ENCODE measurements at regions not wholly inside any gene's neighbourhood (a gene's known extent, or its start where the extent isn't known, plus 50 kb on each side); places are given as distances from the start of the nearest gene placed in this dataset.

DNA sequence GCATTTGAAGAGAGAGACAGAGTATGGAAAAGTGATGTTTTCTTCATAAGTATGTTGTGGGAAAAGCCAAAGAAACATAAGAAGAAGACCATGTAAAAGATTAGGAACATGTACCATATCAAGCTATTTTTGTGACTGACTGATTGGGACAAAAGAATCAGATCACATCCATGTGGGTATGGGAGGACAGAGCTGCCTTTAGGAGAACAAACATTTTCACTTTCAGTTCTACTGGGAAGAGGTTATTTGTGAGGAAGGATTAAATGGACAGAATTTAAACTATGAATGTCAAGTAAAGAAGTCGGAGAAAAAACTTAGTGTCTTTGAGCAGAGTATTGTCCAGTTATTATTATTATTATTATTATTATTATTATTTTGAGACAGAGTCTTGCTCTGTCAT lies 124.4 kb upstream of the HCRTR2 start:
- DNase-seq (ENCODE audit: low read depth, low spot score) (no peak), ATAC-seq (no peak)
- no peaks in the 10 kb centered on the region for H3K36me3 ChIP-seq (ENCODE audit: control insufficient read depth in 1 of 2, insufficient read depth in 2 of 2, low read length in 2 of 2)
- ChIA-PET RAD21 (ENCODE audit: low non-redundant PET in 1 of 2, low total read pairs in 2 of 2, uncharacterized antibody in 2 of 2, unreplicated experiment in 2 of 2) (no interaction called here), CTCF (no interaction called here), POLR2A (no interaction called here)
- no peak overlapping the region for H3K27ac ChIP-seq (ENCODE audit: low read depth, low read length)
- no peak overlapping the region for H2AFZ ChIP-seq (ENCODE audit: low read depth, low read length, poor library complexity, severe bottlenecking)
- H3K9ac ChIP-seq (ENCODE audit: low read length), result no peak overlapping the region
- no peaks in the 10 kb centered on the region for H3K9me3 ChIP-seq (ENCODE audit: control insufficient read depth in 1 of 2, insufficient read depth in 1 of 2, low read depth in 1 of 2, low read length in 2 of 2)
- BruUV-seq (replicated peaks), result no TSS peak
- no peaks in the 10 kb centered on the region for H3K79me2 ChIP-seq (ENCODE audit: insufficient read depth, low read length)
- intact Hi-C loops (cut with micrococcal nuclease), result no loop called here
- H3K27me3 ChIP-seq (ENCODE audit: insufficient read depth, low read length), result no peaks in the 10 kb centered on the region
- peaks cover 0 to 12% of the 10 kb centered on the region in 2 experiments; a peak in 2 of 4 replicates for H3K4me1 ChIP-seq (ENCODE audit: control insufficient read depth in 1 of 2, insufficient read depth in 2 of 2, low read length in 2 of 2)
- H3K4me2 ChIP-seq (ENCODE audit: low read length), result no peak overlapping the region
- TF ChIP-seq, protein P1, sequence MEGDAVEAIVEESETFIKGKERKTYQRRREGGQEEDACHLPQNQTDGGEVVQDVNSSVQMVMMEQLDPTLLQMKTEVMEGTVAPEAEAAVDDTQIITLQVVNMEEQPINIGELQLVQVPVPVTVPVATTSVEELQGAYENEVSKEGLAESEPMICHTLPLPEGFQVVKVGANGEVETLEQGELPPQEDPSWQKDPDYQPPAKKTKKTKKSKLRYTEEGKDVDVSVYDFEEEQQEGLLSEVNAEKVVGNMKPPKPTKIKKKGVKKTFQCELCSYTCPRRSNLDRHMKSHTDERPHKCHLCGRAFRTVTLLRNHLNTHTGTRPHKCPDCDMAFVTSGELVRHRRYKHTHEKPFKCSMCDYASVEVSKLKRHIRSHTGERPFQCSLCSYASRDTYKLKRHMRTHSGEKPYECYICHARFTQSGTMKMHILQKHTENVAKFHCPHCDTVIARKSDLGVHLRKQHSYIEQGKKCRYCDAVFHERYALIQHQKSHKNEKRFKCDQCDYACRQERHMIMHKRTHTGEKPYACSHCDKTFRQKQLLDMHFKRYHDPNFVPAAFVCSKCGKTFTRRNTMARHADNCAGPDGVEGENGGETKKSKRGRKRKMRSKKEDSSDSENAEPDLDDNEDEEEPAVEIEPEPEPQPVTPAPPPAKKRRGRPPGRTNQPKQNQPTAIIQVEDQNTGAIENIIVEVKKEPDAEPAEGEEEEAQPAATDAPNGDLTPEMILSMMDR (IDR thresholded peaks at IDR 0.05 in 2 of 3, conservative IDR thresholded peaks at IDR 0.05 in 1 of 3; ENCODE audit: borderline replicate concordance in 1 of 3, insufficient read depth in 1 of 3, low read depth in 2 of 3, low read length in 2 of 3), result no peak
- no peak for TF ChIP-seq YY1 (IDR thresholded peaks at IDR 0.05; ENCODE audit: extremely low read depth, insufficient replicate concordance, low read depth, low read length)
- no peak for TF ChIP-seq ZBTB33 (IDR thresholded peaks at IDR 0.05; ENCODE audit: extremely low read depth, insufficient replicate concordance, low read length)
- TF ChIP-seq, protein P2, sequence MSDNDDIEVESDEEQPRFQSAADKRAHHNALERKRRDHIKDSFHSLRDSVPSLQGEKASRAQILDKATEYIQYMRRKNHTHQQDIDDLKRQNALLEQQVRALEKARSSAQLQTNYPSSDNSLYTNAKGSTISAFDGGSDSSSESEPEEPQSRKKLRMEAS (IDR thresholded peaks at IDR 0.05), result no peak
- no peak for TF ChIP-seq ZFX (IDR thresholded peaks at IDR 0.05)
- TF ChIP-seq REST (IDR thresholded peaks at IDR 0.05; ENCODE audit: low read depth), result no peak
- TF ChIP-seq EGR1 (IDR thresholded peaks at IDR 0.05; ENCODE audit: low read depth), result no peak
- no peak for TF ChIP-seq EZH2phosphoT487 (IDR thresholded peaks at IDR 0.05; ENCODE audit: borderline replicate concordance)
- no peaks in the 10 kb centered on the region for H4K20me1 ChIP-seq (ENCODE audit: insufficient read depth)
- no peaks in the 10 kb centered on the region for H3K9me2 ChIP-seq (ENCODE audit: insufficient read depth)
- no peak overlapping the region for H3K4me3 ChIP-seq (replicated peaks in 1 of 2; ENCODE audit: low read depth in 1 of 2, low read length in 2 of 2)

Data from HCT116 (cell line).